AG04450 (cell line): ENCODE measurements at regions not wholly inside any gene's neighbourhood (a gene's known extent, or its start where the extent isn't known, plus 50 kb on each side); places are given as distances from the start of the nearest gene placed in this dataset.

Source experiments
- CTCF ChIA-PET: fragments of 300-600, 350-600 bp; formaldehyde crosslinking; extraction: SDS; loops from one replicate; lab custom pipeline; 2022; ENCODE audit warnings: antibody characterized with exemption, inconsistent platforms; lab: Charles Lee
- POLR2A ChIA-PET: fragments of 350-600 bp; formaldehyde crosslinking; extraction: SDS; loops from one replicate; lab custom pipeline; 2021; ENCODE audit warnings: antibody characterized with exemption, inconsistent platforms; lab: Yijun Ruan, JAX
- DNase-seq: peaks from one replicate; pipeline ENCODE4 v3.0.0-alpha.2; 2011; ENCODE audit warnings: low read depth, low spot score
- H3K27ac ChIP-seq: one replicate; pipeline ENCODE4 v1.5.1; 2012; ENCODE audit warnings: low read depth, low read length, control low read depth
- H3K27me3 ChIP-seq: one replicate; pipeline ENCODE4 v1.6.0; 2012; ENCODE audit warnings: low read length; ENCODE audit not compliant: control insufficient read depth, insufficient read depth
- H3K4me3 ChIP-seq: 2 replicates; pipeline ENCODE4 v1.5.1; 2011; ENCODE audit warnings: mild to moderate bottlenecking, low read depth, low read length, control low read depth
- H3K9me3 ChIP-seq: 2 replicates; pipeline ENCODE4 v1.5.1; 2012; ENCODE audit warnings: low read length; ENCODE audit not compliant: control insufficient read depth, insufficient read depth
- TF ChIP-seq, protein P1 (sequence below): IDR thresholded peaks from 2 replicates; pipeline ENCODE4 v1.5.1; 2011; ENCODE audit warnings: low read depth, low read length, control low read depth, inconsistent platforms

- H3K27me3 ChIP-seq, result no peaks in the 10 kb centered on the region
- no peaks in the 10 kb centered on the region for H3K9me3 ChIP-seq
- H3K27ac ChIP-seq, result no peak overlapping the region
- no peak overlapping the region for H3K4me3 ChIP-seq
- DNase-seq, result no peak
- TF ChIP-seq, protein P1, sequence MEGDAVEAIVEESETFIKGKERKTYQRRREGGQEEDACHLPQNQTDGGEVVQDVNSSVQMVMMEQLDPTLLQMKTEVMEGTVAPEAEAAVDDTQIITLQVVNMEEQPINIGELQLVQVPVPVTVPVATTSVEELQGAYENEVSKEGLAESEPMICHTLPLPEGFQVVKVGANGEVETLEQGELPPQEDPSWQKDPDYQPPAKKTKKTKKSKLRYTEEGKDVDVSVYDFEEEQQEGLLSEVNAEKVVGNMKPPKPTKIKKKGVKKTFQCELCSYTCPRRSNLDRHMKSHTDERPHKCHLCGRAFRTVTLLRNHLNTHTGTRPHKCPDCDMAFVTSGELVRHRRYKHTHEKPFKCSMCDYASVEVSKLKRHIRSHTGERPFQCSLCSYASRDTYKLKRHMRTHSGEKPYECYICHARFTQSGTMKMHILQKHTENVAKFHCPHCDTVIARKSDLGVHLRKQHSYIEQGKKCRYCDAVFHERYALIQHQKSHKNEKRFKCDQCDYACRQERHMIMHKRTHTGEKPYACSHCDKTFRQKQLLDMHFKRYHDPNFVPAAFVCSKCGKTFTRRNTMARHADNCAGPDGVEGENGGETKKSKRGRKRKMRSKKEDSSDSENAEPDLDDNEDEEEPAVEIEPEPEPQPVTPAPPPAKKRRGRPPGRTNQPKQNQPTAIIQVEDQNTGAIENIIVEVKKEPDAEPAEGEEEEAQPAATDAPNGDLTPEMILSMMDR, result no peak
- ChIA-PET CTCF (no interaction called here), POLR2A (no interaction called here)
These were observed 1193.4 kb downstream of the CDH11 start for GRCh38 chr16:63928421-63928820.

DNA sequence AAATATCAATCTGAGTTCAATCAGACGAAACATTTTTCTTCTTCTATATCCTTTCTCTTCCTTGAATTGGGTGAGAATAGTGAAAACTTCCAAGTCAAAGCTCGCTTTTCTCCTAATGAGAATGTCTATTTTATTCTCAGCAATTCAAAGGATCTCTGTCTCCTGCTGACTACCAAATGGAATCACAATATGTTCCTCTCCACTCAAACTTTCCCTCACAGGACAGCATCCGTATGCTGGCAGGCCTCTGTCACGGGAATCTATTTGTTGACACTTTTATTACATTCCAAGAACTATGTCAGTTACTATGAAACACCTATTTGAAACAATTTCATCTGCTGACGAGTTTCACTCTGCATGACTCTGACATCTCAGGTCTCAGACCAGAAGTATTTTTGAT is 1196.6 kb downstream of the CDH11 start:
- ChIA-PET CTCF (no interaction called here), POLR2A (no interaction called here)
- TF ChIP-seq, protein P1, result no peak
- Histone ChIP-seq H3K27me3 (no peaks in the 10 kb centered on the region), H3K9me3 (no peaks in the 10 kb centered on the region), H3K4me3 (no peak overlapping the region), H3K27ac (no peak overlapping the region)
- no peak for DNase-seq

DNA sequence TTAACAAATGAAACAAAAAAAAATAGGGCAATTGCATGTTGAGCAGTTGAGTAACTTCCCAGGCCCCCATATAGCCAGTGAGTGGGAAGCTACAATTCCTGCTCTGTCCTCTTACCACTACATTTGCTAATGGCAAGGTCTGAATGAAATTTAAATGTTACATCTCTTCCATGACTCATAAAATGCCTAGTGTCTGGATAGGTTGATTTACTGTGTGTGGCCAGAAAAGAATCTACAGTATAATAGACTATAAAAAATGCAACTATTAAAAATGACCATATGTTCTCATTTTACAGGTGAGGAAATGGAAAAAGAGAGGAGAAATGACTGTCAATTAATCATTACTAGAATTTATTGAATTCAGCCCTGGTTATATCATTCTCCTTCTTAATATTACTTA is 1199.3 kb downstream of the CDH11 start:
- TF ChIP-seq, protein P1, result no peak
- no peak for DNase-seq
- ChIA-PET CTCF (no interaction called here), POLR2A (no interaction called here)
- Histone ChIP-seq H3K27ac (no peak overlapping the region), H3K27me3 (no peaks in the 10 kb centered on the region), H3K4me3 (no peak overlapping the region), H3K9me3 (no peaks in the 10 kb centered on the region)

DNA sequence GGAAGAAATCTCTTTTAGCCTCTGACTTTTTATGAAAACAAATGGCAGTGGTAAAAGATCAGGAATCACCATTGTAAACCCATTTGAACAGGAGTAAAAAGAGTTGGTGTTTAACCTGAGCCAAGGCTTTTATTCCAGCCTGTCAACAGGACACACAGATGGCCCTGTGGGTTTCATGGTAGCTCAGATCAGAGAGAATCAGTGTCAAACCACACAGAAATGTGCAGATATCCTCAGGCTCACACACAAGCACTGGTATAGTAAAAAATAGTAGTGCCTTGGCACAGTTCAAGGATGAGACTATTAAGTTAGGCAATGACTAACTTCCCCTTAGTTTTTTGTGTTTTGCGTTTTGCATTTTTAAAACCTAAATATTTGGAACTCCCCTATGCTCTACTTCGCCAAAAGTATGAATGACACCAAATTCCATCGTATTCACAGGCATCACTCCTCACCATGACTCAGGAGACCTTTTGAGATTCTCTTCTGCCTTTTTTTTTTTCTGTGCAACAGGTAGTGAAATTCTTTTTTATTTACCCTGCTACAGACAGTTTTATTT is 1200.0 kb downstream of the CDH11 start:
- Histone ChIP-seq H3K27ac (no peak overlapping the region), H3K27me3 (no peaks in the 10 kb centered on the region), H3K4me3 (no peak overlapping the region), H3K9me3 (no peaks in the 10 kb centered on the region)
- ChIA-PET CTCF (no interaction called here), POLR2A (no interaction called here)
- TF ChIP-seq, protein P1, result no peak
- no peak for DNase-seq

- Histone ChIP-seq H3K27me3 (no peaks in the 10 kb centered on the region), H3K27ac (no peak overlapping the region), H3K4me3 (no peak overlapping the region), H3K9me3 (no peaks in the 10 kb centered on the region)
- TF ChIP-seq, protein P1, result no peak
- POLR2A ChIA-PET, result no interaction called here
- DNase-seq, result no peak
- CTCF ChIA-PET, result no interaction called here
These were observed 1208.6 kb downstream of the CDH11 start for GRCh38 chr16:63913290-63913689.
